DND-41 (cell line): ENCODE measurements at regions not wholly inside any gene's neighbourhood (a gene's known extent, or its start where the extent isn't known, plus 50 kb on each side); places are given as distances from the start of the nearest gene placed in this dataset.

ENCODE experiments used
- EZH2 ChIP-seq: IDR thresholded peaks from 3 replicates; pipeline ENCODE4 v1.6.1; 2012; ENCODE audit warnings: borderline replicate concordance, low read depth, mild to moderate bottlenecking, moderate library complexity, low read length, inconsistent platforms; ENCODE audit not compliant: severe bottlenecking
- TF ChIP-seq, protein P1 (sequence below): IDR thresholded peaks from 2 replicates; pipeline ENCODE4 v1.5.1; 2012; ENCODE audit warnings: borderline replicate concordance, low read length, moderate library complexity, mild to moderate bottlenecking; ENCODE audit not compliant: poor library complexity, severe bottlenecking; ENCODE audit errors: extremely low read depth

DNA sequence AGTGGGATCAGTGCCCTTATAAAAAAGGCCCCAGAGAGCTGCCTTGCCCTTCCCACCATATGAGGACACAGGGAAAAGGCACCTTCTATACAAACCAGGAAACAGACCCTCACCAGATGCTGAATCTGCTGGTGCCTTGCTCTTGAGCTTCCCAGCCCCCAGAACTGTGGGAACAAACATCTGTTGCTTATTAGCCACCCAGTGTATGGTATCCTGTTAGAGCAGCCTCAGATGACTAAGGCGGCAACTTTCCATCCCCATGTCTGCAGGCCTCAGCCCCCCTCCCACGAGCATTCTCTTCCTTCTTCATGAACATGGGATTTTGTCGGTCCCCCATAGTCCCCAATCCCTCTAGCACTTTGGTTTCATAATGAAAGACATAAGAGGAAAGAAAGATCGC lies 202.5 kb upstream of the GAS1 start:
- no peak for TF ChIP-seq EZH2
- TF ChIP-seq, protein P1, sequence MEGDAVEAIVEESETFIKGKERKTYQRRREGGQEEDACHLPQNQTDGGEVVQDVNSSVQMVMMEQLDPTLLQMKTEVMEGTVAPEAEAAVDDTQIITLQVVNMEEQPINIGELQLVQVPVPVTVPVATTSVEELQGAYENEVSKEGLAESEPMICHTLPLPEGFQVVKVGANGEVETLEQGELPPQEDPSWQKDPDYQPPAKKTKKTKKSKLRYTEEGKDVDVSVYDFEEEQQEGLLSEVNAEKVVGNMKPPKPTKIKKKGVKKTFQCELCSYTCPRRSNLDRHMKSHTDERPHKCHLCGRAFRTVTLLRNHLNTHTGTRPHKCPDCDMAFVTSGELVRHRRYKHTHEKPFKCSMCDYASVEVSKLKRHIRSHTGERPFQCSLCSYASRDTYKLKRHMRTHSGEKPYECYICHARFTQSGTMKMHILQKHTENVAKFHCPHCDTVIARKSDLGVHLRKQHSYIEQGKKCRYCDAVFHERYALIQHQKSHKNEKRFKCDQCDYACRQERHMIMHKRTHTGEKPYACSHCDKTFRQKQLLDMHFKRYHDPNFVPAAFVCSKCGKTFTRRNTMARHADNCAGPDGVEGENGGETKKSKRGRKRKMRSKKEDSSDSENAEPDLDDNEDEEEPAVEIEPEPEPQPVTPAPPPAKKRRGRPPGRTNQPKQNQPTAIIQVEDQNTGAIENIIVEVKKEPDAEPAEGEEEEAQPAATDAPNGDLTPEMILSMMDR = no peak
